GM19397 (cell line): ENCODE measurements at regions not wholly inside any gene's neighbourhood (a gene's known extent, or its start where the extent isn't known, plus 50 kb on each side); places are given as distances from the start of the nearest gene placed in this dataset.
"Not testable (repeated sequence)": the region's sequence is repeated elsewhere in the genome, so short reads cannot be mapped to it uniquely, and the experiment has no call there.

Experiments used
- ATAC-seq: cut with Tn5 transposase; IDR thresholded peaks from one replicate; pipeline ENCODE4 v1.9.1; 2021; ENCODE audit warnings: mild to moderate bottlenecking, moderate library complexity; ENCODE audit not compliant: unreplicated experiment

- ATAC-seq = no peak
These were observed 1004.1 kb upstream of the EDIL3 start for GRCh38 chr5:85388770-85389169.

GRCh38 chr5:85392309-85392708, 1007.6 kb upstream of the EDIL3 start:
- not testable (repeated sequence) for ATAC-seq

- ATAC-seq = no peak
These were observed 1010.8 kb upstream of the EDIL3 start for GRCh38 chr5:85395526-85395925.

- no peak for ATAC-seq
These were observed 1012.8 kb upstream of the EDIL3 start for GRCh38 chr5:85397451-85397850.

- no peak for ATAC-seq
These were observed 1043.8 kb upstream of the EDIL3 start for GRCh38 chr5:85428426-85428934.

GRCh38 chr5:85431726-85432125, 1047.0 kb upstream of the EDIL3 start:
- ATAC-seq = not testable (repeated sequence)

- no peak for ATAC-seq
These were observed 1056.5 kb upstream of the EDIL3 start for GRCh38 chr5:85441156-85441555.

GRCh38 chr5:85441853-85442252, 1057.2 kb upstream of the EDIL3 start:
- ATAC-seq = no peak

GRCh38 chr5:85452322-85453025, 1067.8 kb upstream of the EDIL3 start:
- ATAC-seq = no peak

GRCh38 chr5:85453026-85453349, 1068.3 kb upstream of the EDIL3 start:
- ATAC-seq = no peak

- no peak for ATAC-seq
These were observed 1073.6 kb upstream of the EDIL3 start for GRCh38 chr5:85458319-85458718.

- ATAC-seq = no peak
These were observed 1078.3 kb upstream of the EDIL3 start for GRCh38 chr5:85462957-85463356.

- ATAC-seq = no peak
These were observed 1081.7 kb upstream of the EDIL3 start for GRCh38 chr5:85466423-85466822.

GRCh38 chr5:85472749-85473148, 1088.1 kb upstream of the EDIL3 start:
- ATAC-seq = no peak

- not testable (repeated sequence) for ATAC-seq
These were observed 1090.5 kb upstream of the EDIL3 start for GRCh38 chr5:85475151-85475550.

- ATAC-seq = no peak
These were observed 1091.9 kb upstream of the EDIL3 start for GRCh38 chr5:85476617-85477016.

GRCh38 chr5:85479849-85480248, 1095.2 kb upstream of the EDIL3 start:
- ATAC-seq = no peak

- ATAC-seq = no peak
These were observed 1100.4 kb upstream of the EDIL3 start for GRCh38 chr5:85484982-85485574.

- no peak for ATAC-seq
These were observed 1103.6 kb upstream of the EDIL3 start for GRCh38 chr5:85488295-85488694.

- ATAC-seq = no peak
These were observed 1116.2 kb upstream of the EDIL3 start for GRCh38 chr5:85500869-85501268.

GRCh38 chr5:85512896-85513295, 1104.8 kb upstream of the COX7C start:
- ATAC-seq = no peak

- no peak for ATAC-seq
These were observed 1102.2 kb upstream of the COX7C start for GRCh38 chr5:85515588-85515987.

- no peak for ATAC-seq
These were observed 1100.4 kb upstream of the COX7C start for GRCh38 chr5:85517386-85517785.
